ENCODE measurements at regions not wholly inside any gene's neighbourhood (a gene's known extent, or its start where the extent isn't known, plus 50 kb on each side); places are given as distances from the start of the nearest gene placed in this dataset.
"Not testable (repeated sequence)": the region's sequence is repeated elsewhere in the genome, so short reads cannot be mapped to it uniquely, and the experiment has no call there.

DNA sequence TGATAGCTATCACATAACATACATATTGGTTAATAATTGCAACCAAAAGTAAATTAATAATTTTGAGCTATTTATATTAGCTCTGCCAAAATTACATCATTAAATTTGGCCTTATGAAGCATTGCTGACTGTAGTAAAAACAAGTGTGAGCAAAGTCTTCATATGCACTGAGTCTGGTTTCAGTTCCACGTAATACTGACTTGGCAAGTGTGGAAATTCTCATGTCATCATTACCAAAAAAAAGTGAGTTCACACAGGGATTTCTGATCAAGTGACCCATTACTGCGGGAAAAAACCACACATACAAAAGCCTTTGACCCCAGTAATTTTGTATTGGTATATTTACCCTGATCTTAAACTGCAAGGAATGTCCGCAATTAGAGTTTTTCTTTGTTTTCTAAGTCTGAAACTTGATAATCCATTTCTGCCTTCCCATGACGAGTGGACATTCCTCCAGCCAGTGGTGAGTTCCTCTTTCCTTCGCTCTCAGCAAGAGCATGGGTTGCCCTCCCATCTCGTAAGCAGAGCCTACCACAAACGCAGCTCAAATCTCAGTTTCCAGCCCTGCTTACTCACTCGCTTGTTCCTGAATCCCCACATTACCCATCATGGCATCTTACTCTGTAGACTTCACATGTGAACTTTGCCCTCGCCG lies 220.2 kb upstream of the DMRT1 start:
- DNase-seq (ENCODE audit: extremely low spot score, unreplicated experiment), result no peak
- no peak overlapping the region for H3K4me3 Mint-ChIP-seq (ENCODE audit: unreplicated experiment)
- H3K27ac Mint-ChIP-seq (ENCODE audit: unreplicated experiment), result no peak overlapping the region
- no peaks in the 10 kb centered on the region for H3K36me3 Mint-ChIP-seq (ENCODE audit: unreplicated experiment)
- TF ChIP-seq, protein P1, sequence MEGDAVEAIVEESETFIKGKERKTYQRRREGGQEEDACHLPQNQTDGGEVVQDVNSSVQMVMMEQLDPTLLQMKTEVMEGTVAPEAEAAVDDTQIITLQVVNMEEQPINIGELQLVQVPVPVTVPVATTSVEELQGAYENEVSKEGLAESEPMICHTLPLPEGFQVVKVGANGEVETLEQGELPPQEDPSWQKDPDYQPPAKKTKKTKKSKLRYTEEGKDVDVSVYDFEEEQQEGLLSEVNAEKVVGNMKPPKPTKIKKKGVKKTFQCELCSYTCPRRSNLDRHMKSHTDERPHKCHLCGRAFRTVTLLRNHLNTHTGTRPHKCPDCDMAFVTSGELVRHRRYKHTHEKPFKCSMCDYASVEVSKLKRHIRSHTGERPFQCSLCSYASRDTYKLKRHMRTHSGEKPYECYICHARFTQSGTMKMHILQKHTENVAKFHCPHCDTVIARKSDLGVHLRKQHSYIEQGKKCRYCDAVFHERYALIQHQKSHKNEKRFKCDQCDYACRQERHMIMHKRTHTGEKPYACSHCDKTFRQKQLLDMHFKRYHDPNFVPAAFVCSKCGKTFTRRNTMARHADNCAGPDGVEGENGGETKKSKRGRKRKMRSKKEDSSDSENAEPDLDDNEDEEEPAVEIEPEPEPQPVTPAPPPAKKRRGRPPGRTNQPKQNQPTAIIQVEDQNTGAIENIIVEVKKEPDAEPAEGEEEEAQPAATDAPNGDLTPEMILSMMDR (IDR thresholded peaks at IDR 0.05), result no peak
- peaks cover 8% of the 10 kb centered on the region for H3K4me1 Mint-ChIP-seq (ENCODE audit: unreplicated experiment)
- peaks cover 10% of the 10 kb centered on the region for H3K27me3 Mint-ChIP-seq (ENCODE audit: unreplicated experiment)
- H3K9me3 Mint-ChIP-seq (ENCODE audit: unreplicated experiment), result no peaks in the 10 kb centered on the region

DNA sequence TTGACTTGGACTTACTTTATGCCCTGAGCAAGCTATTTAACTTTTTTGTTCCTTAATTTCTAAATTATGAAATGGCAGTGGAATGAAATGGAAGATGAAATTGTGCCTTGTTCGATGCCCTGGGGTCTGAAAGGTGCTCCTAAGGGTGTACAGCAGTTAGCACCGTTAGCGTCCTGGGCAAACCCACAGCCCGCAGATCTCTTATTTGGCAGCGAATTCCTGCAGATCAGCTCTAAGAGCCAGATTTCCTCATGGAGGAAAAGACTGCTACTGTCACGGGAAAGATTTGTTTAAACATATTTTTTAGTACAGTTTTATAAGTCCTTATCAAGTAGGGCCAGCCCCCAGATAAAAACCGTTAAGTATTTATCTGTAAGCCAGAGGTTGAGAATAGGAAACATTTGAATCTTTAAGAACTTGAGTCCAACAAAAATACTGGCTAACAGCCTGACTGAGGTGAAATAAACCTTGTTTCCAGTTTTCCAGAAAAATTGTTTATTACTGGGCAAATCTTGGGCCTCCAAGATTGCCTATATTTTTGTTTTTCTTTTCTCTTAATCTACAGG lies 216.5 kb upstream of the DMRT1 start:
- DNase-seq (ENCODE audit: extremely low spot score, unreplicated experiment), result no peak

DNA sequence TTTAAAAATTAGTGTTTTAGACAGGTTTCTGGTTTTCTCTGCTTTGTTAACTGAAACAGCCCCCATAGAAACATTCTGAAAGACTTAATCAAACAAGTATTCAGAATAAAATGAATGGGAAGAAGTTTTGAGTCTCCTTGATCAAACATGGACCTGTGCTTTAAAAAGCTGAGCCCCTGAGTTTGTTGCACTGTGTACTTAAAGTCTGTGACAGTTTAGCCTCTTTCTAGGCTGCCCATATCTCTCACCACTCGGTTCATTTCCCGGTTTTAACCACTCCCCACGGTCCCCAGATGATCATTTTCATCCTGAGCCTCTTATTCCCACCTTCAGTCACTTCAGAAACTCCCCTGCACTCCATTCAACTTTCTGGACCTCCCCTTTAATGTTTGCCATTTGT lies 215.9 kb upstream of the DMRT1 start:
- Mint-ChIP-seq H3K27me3 (ENCODE audit: unreplicated experiment) (peaks cover 14% of the 10 kb centered on the region), H3K9me3 (ENCODE audit: unreplicated experiment) (no peaks in the 10 kb centered on the region), H3K4me1 (ENCODE audit: unreplicated experiment) (no peaks in the 10 kb centered on the region), H3K36me3 (ENCODE audit: unreplicated experiment) (no peaks in the 10 kb centered on the region), H3K27ac (ENCODE audit: unreplicated experiment) (no peak overlapping the region), H3K4me3 (ENCODE audit: unreplicated experiment) (no peak overlapping the region)
- TF ChIP-seq, protein P1 (IDR thresholded peaks at IDR 0.05), result no peak
- no peak for DNase-seq (ENCODE audit: extremely low spot score, unreplicated experiment)

More for the DNA sequence above, 216.5 kb upstream of the DMRT1 start:
- H3K4me1 Mint-ChIP-seq (ENCODE audit: unreplicated experiment), result no peaks in the 10 kb centered on the region
- TF ChIP-seq, protein P1 (IDR thresholded peaks at IDR 0.05), result no peak
- no peak overlapping the region for H3K27ac Mint-ChIP-seq (ENCODE audit: unreplicated experiment)
- no peak overlapping the region for H3K4me3 Mint-ChIP-seq (ENCODE audit: unreplicated experiment)
- H3K36me3 Mint-ChIP-seq (ENCODE audit: unreplicated experiment), result no peaks in the 10 kb centered on the region
- H3K9me3 Mint-ChIP-seq (ENCODE audit: unreplicated experiment), result no peaks in the 10 kb centered on the region
- peaks cover 14% of the 10 kb centered on the region for H3K27me3 Mint-ChIP-seq (ENCODE audit: unreplicated experiment)

DNA sequence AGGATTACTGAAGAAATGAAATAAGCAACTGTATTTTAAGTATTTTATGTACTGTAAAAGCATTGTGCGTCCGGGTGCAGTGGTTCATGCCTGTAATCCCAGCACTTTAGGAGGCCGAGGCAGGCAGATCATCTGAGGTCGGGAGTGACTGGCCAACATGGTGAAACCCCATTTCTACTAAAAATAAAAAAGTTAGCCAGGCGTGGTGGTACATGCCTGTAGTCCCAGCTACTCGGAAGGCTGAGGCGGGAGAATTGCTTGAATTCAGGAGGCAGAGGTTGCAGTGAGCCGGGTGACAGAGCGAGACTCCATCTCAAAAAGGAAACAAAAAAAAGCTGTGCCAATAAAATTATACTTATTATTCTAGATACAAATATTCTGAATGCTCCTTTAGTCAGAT lies 215.4 kb upstream of the DMRT1 start:
- H3K27ac Mint-ChIP-seq (ENCODE audit: unreplicated experiment); H3K4me1 Mint-ChIP-seq (ENCODE audit: unreplicated experiment); H3K4me3 Mint-ChIP-seq (ENCODE audit: unreplicated experiment); H3K36me3 Mint-ChIP-seq (ENCODE audit: unreplicated experiment); DNase-seq (ENCODE audit: extremely low spot score, unreplicated experiment); H3K9me3 Mint-ChIP-seq (ENCODE audit: unreplicated experiment): not testable (repeated sequence)
- H3K27me3 Mint-ChIP-seq (ENCODE audit: unreplicated experiment), result peaks cover 14% of the 10 kb centered on the region

DNA sequence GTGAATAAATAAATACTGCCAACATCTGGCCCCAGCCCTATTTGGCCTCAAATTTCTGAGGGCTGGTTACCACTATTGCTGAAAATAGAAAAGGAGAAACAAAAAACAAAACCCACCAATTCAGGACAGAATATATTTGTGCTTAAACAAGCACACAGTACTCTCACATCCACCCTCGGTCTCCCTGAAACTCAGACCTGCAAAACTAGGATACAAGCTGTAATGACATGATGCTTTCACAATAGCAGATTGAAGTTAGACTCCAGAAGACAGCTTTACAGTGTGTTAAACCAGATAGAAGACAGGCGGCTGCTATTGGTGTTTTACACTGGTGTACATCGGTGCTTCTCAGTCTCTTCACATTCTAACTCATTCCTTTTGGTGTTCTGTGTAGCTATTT lies 214.9 kb upstream of the DMRT1 start:
- DNase-seq (ENCODE audit: extremely low spot score, unreplicated experiment), result no peak
- TF ChIP-seq, protein P1 (IDR thresholded peaks at IDR 0.05), result no peak
- Mint-ChIP-seq H3K36me3 (ENCODE audit: unreplicated experiment) (no peaks in the 10 kb centered on the region), H3K4me1 (ENCODE audit: unreplicated experiment) (no peaks in the 10 kb centered on the region), H3K27ac (ENCODE audit: unreplicated experiment) (no peak overlapping the region), H3K4me3 (ENCODE audit: unreplicated experiment) (no peak overlapping the region), H3K27me3 (ENCODE audit: unreplicated experiment) (peaks cover 13% of the 10 kb centered on the region), H3K9me3 (ENCODE audit: unreplicated experiment) (no peaks in the 10 kb centered on the region)

Measured in osteocyte (in vitro differentiated cells).